ENCODE measurements at regions not wholly inside any gene's neighbourhood (a gene's known extent, or its start where the extent isn't known, plus 50 kb on each side); places are given as distances from the start of the nearest gene placed in this dataset.

DNA sequence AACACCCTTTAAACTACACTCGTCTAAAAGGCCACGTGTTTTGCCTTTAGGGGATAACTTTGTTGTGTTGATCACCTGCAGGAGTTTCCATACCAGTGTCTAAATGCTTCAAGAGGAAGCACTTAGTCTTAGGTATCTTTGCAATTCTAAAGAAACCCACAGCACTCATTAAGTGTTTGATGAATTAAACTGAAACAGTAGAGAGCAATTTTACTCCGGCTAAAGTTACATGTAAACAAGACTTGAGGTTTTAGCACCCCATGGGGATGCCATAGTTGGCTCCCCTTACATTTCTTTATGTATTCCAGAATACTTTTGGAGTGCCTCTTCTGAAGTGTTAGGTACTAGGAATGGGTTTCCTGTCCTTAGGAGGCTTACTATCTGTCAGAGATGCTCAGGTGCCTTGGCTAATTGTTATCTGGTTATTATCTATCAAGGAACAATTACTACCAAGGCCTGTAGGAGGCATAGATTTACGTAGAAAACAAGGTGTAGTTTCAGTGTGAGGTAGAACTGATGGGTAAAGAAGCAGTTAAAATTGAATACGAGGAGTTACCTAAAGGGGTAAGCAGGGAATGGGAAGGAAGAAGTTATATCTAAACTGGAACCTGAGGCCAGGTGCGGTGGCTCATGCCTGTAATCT is 176.8 kb upstream of the SAMSN1 start:
- H3K36me3 ChIP-seq = no peaks in the 10 kb centered on the region
- no peak overlapping the region for H3K27ac ChIP-seq
- H3K4me3 ChIP-seq (ENCODE audit: low read depth in 1 of 2, low read length in 1 of 2) = no peak overlapping the region
- TF ChIP-seq, protein P1, sequence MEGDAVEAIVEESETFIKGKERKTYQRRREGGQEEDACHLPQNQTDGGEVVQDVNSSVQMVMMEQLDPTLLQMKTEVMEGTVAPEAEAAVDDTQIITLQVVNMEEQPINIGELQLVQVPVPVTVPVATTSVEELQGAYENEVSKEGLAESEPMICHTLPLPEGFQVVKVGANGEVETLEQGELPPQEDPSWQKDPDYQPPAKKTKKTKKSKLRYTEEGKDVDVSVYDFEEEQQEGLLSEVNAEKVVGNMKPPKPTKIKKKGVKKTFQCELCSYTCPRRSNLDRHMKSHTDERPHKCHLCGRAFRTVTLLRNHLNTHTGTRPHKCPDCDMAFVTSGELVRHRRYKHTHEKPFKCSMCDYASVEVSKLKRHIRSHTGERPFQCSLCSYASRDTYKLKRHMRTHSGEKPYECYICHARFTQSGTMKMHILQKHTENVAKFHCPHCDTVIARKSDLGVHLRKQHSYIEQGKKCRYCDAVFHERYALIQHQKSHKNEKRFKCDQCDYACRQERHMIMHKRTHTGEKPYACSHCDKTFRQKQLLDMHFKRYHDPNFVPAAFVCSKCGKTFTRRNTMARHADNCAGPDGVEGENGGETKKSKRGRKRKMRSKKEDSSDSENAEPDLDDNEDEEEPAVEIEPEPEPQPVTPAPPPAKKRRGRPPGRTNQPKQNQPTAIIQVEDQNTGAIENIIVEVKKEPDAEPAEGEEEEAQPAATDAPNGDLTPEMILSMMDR (IDR thresholded peaks at IDR 0.05) = no peak
- H3K9me3 ChIP-seq = no peaks in the 10 kb centered on the region
- H3K4me1 ChIP-seq (ENCODE audit: control insufficient read depth in 1 of 2, insufficient read depth in 1 of 2, low read depth in 1 of 2, low read length in 1 of 2) = no peaks in the 10 kb centered on the region
- H3K27me3 ChIP-seq = no peaks in the 10 kb centered on the region

DNA sequence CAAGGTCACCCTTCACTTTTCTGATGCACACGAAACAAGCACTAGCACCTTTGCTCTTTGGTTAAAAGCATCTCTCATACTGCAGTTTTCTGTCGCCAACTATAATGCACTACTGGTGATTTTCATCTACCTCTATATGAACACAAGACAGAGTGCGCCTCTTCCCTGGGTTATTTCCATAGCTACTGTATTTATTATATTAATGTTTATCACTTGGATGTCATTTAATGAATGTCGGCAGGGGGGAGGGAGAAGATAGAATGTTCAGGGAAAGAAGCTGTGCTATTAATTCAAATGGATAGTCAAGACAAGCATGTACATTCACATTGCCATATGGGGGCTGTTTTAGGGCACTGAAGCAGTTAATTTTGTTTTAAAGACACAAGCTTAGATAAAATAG is 174.1 kb upstream of the SAMSN1 start:
- H3K36me3 ChIP-seq = no peaks in the 10 kb centered on the region
- TF ChIP-seq, protein P1 (IDR thresholded peaks at IDR 0.05) = no peak
- no peaks in the 10 kb centered on the region for H3K4me1 ChIP-seq (ENCODE audit: control insufficient read depth in 1 of 2, insufficient read depth in 1 of 2, low read depth in 1 of 2, low read length in 1 of 2)
- no peak overlapping the region for H3K27ac ChIP-seq
- no peaks in the 10 kb centered on the region for H3K9me3 ChIP-seq
- no peaks in the 10 kb centered on the region for H3K27me3 ChIP-seq
- H3K4me3 ChIP-seq (ENCODE audit: low read depth in 1 of 2, low read length in 1 of 2) = no peak overlapping the region

DNA sequence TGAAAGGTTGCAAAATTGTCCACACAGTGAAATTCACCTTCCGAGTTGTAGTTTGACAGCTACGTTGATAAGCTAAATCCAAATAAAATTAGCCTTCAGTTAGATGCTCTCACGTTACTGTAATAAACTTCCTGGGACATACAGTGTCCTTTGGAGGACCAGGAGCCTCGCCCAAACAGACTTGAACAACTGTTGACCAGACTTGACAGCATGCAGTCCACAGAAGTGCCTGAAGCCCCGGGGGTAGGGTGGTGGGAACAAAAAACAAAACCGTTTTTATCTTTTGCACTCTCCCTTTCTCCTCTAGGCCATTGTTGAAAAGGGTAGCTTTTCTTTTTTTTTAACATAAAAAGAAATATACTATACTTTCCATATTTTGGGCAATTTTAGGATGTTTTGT is 172.8 kb upstream of the SAMSN1 start:
- H3K4me3 ChIP-seq (ENCODE audit: low read depth in 1 of 2, low read length in 1 of 2) = no peak overlapping the region
- H3K27ac ChIP-seq = no peak overlapping the region
- H3K9me3 ChIP-seq = no peaks in the 10 kb centered on the region
- no peaks in the 10 kb centered on the region for H3K27me3 ChIP-seq
- H3K36me3 ChIP-seq = no peaks in the 10 kb centered on the region
- H3K4me1 ChIP-seq (ENCODE audit: control insufficient read depth in 1 of 2, insufficient read depth in 1 of 2, low read depth in 1 of 2, low read length in 1 of 2) = no peaks in the 10 kb centered on the region
- TF ChIP-seq, protein P1 (IDR thresholded peaks at IDR 0.05) = no peak

DNA sequence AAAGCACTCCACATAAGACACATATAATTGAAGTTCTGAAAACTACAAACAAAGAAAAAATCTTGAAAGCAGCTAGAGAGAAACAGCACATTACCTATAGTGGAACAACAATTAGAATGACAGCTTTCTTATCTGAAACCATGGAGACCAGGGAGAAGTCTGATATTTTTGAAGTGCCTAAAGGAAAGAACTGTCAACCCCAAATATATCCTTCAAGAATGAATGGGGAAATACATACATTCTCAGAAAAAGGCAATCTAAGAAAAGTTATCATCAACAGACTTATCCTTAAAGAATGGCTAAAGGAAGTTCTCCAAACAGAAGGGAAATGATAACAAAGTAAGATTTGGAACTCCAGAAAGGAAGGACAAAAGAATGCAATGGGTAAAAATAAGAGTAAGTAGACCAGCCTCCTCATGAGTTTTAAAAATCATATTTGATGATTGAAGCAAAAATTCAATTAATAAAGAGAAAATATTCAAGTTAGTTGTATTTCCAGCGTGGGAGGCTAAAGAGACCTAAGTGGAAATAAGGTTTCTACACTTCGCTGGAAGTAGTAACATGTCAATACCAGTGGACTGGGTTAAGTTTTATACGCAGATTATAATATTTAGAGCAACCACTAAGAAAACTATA is 170.8 kb upstream of the SAMSN1 start:
- Histone ChIP-seq H3K4me1 (ENCODE audit: control insufficient read depth in 1 of 2, insufficient read depth in 1 of 2, low read depth in 1 of 2, low read length in 1 of 2) (no peaks in the 10 kb centered on the region), H3K36me3 (no peaks in the 10 kb centered on the region), H3K27me3 (no peaks in the 10 kb centered on the region), H3K27ac (no peak overlapping the region), H3K9me3 (no peaks in the 10 kb centered on the region), H3K4me3 (ENCODE audit: low read depth in 1 of 2, low read length in 1 of 2) (no peak overlapping the region)
- TF ChIP-seq, protein P1 (IDR thresholded peaks at IDR 0.05) = no peak

DNA sequence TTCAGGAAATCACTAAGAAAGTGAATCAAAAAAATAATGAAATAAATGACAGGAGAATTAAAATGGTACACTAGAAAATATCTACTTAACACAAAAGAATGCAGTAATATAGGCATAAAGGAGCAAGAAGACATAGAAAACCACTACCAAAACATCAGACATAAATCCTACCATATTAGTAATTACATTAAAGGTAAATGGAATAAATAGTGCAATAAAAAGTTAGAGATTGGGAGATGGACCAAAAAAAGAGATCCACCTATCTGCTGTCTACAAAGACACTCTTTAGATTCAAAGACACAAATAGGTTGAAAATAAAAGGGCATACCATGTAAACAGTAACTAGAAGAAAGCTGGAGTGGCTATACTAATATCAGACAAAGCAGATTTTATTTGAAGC is 167.0 kb upstream of the SAMSN1 start:
- Histone ChIP-seq H3K4me1 (ENCODE audit: control insufficient read depth in 1 of 2, insufficient read depth in 1 of 2, low read depth in 1 of 2, low read length in 1 of 2) (no peaks in the 10 kb centered on the region), H3K9me3 (no peaks in the 10 kb centered on the region), H3K36me3 (no peaks in the 10 kb centered on the region), H3K4me3 (ENCODE audit: low read depth in 1 of 2, low read length in 1 of 2) (no peak overlapping the region), H3K27ac (no peak overlapping the region), H3K27me3 (no peaks in the 10 kb centered on the region)
- TF ChIP-seq, protein P1 (IDR thresholded peaks at IDR 0.05) = no peak

Data from neutrophil (primary cell).